Kidney (tissue), 13 donors: ENCODE measurements at regions not wholly inside any gene's neighbourhood (a gene's known extent, or its start where the extent isn't known, plus 50 kb on each side); places are given as distances from the start of the nearest gene placed in this dataset.
A peak's percentile ranks its signal among the peaks of the same experiment; 100 is the strongest.

ENCODE experiments used
- DNase-seq, 5 donors: peaks; one replicate each; pipeline ENCODE4 v3.0.0-alpha.2; 2013 to 2020
- FAIRE-seq: peaks from 2 replicates; lab custom pipeline; 2012; peaks lifted over from hg19 to GRCh38; lab: Jason Lieb, UNC
- H3K27ac ChIP-seq, 2 donors: one replicate each; pipeline ENCODE4 v1.7.0; 2013; ENCODE audit warnings: low read depth in 2 of 2, low read length in 2 of 2, inconsistent platforms in 1 of 2
- H3K27me3 ChIP-seq: one replicate; pipeline ENCODE4 v1.7.1; 2013; ENCODE audit warnings: low read length, inconsistent platforms; ENCODE audit not compliant: control insufficient read depth, insufficient read depth
- H3K36me3 ChIP-seq, 3 donors: one replicate each; pipeline versions ENCODE4 v1.7.0 to v1.7.1; 2013; ENCODE audit warnings: low read length in 3 of 3, control low read depth in 1 of 3, inconsistent platforms in 1 of 3; ENCODE audit not compliant: insufficient read depth in 3 of 3, control insufficient read depth in 2 of 3
- H3K4me1 ChIP-seq, 3 donors: one replicate each; pipeline versions ENCODE4 v1.7.0 to v1.7.1; 2013; ENCODE audit warnings: low read length in 3 of 3, inconsistent platforms in 1 of 3, low read depth in 1 of 3; ENCODE audit not compliant: control insufficient read depth in 2 of 3, insufficient read depth in 2 of 3
- H3K4me3 ChIP-seq, 3 donors: one replicate each; pipeline versions ENCODE4 v1.7.0 to v1.8.1; 2013; ENCODE audit warnings: low read length in 3 of 3, control low read depth in 1 of 3, inconsistent platforms in 1 of 3
- H3K9ac ChIP-seq, 3 donors: one replicate each; pipeline versions ENCODE4 v1.7.0 to v1.7.1; 2013; ENCODE audit warnings: low read length in 3 of 3, control low read depth in 1 of 3, inconsistent platforms in 1 of 3
- H3K9me3 ChIP-seq, 3 donors: one replicate each; pipeline versions ENCODE4 v1.7.0 to v1.7.1; 2013; ENCODE audit warnings: low read length in 3 of 3, control low read depth in 1 of 3, inconsistent platforms in 1 of 3; ENCODE audit not compliant: control insufficient read depth in 2 of 3, insufficient read depth in 1 of 3
- CTCF ChIP-seq: IDR thresholded peaks from 3 replicates; pipeline ENCODE4 v1.5.1; 2012; ENCODE audit warnings: mild to moderate bottlenecking, moderate library complexity, borderline replicate concordance; ENCODE audit not compliant: insufficient read depth; ENCODE audit errors: extremely low read depth
- intact Hi-C: fragments of 100-400 bp; cut with DNase I; formaldehyde crosslinking; loops from one replicate; pipeline ENCODE4 v1.11.1; 2022
- donor health status: control.
- donor health status: control.
- donor health status: control.
- donor health status: control.
- donor health status: control.
- donor health status: DM: yes; HTN: yes; CAD: no.
- donor health status: Normal renal cell carcinoma (clear cell type).

- intact Hi-C loops, result no loop called here
- TF ChIP-seq CTCF, result no peak
- Histone ChIP-seq H3K27ac (no peak overlapping the region), H3K36me3 (no peaks in the 10 kb centered on the region), H3K9ac (no peak overlapping the region), H3K9me3 (no peaks in the 10 kb centered on the region), H3K27me3 (no peaks in the 10 kb centered on the region), H3K4me1 (no peaks in the 10 kb centered on the region), H3K4me3 (no peak overlapping the region)
- DNase-seq (no peak), FAIRE-seq (no peak)
These were observed 2285.3 kb downstream of the TP53TG3F start for GRCh38 chr16:35744726-35745125.

- DNase-seq, result no peak
- no peak for TF ChIP-seq CTCF
- Histone ChIP-seq H3K9me3 (no peaks in the 10 kb centered on the region), H3K4me1 (no peaks in the 10 kb centered on the region), H3K27me3 (no peaks in the 10 kb centered on the region), H3K27ac (no peak overlapping the region), H3K9ac (no peak overlapping the region), H3K36me3 (no peaks in the 10 kb centered on the region), H3K4me3 (no peak overlapping the region)
- intact Hi-C loops, result no loop called here
- no peak for FAIRE-seq
These were observed 2285.8 kb downstream of the TP53TG3F start for GRCh38 chr16:35745191-35745590.

GRCh38 chr16:35745821-35746248 is 2286.4 kb downstream of the TP53TG3F start:
- no peak for TF ChIP-seq CTCF
- DNase-seq (peak in 1 of 5 donors; percentile 67), FAIRE-seq (no peak)
- Histone ChIP-seq H3K4me1 (no peaks in the 10 kb centered on the region), H3K36me3 (no peaks in the 10 kb centered on the region), H3K9ac (no peak overlapping the region), H3K9me3 (no peaks in the 10 kb centered on the region), H3K27me3 (no peaks in the 10 kb centered on the region), H3K4me3 (no peak overlapping the region), H3K27ac (no peak overlapping the region)
- intact Hi-C loops, result no loop called here
